ENCODE measurements at regions not wholly inside any gene's neighbourhood (a gene's known extent, or its start where the extent isn't known, plus 50 kb on each side); places are given as distances from the start of the nearest gene placed in this dataset.

- FAIRE-seq, result no peak
- H3K27me3 ChIP-seq (ENCODE audit: control insufficient read depth, insufficient read depth, low read length), result peaks cover 10% of the 10 kb centered on the region
- TF ChIP-seq CTCF (IDR thresholded peaks at IDR 0.05; ENCODE audit: insufficient read depth, low read length, severe bottlenecking), result no peak
- DNase-seq (ENCODE audit: low read depth), result no peak
- no peak overlapping the region for H3K4me3 ChIP-seq (ENCODE audit: low read depth, low read length)
- H3K36me3 ChIP-seq (ENCODE audit: control insufficient read depth, insufficient read depth, low read length), result no peaks in the 10 kb centered on the region
Measured at GRCh38 chr10:11679946-11680345, 62.2 kb upstream of the ECHDC3 start.

GRCh38 chr10:11678074-11678793 is 63.9 kb upstream of the ECHDC3 start:
- Histone ChIP-seq H3K27me3 (ENCODE audit: control insufficient read depth, insufficient read depth, low read length) (peaks cover 10% of the 10 kb centered on the region), H3K4me3 (ENCODE audit: low read depth, low read length) (no peak overlapping the region), H3K36me3 (ENCODE audit: control insufficient read depth, insufficient read depth, low read length) (no peaks in the 10 kb centered on the region)
- no peak for TF ChIP-seq CTCF (IDR thresholded peaks at IDR 0.05; ENCODE audit: insufficient read depth, low read length, severe bottlenecking)
- peak; percentile 33 for DNase-seq (ENCODE audit: low read depth)
- no peak for FAIRE-seq

DNA sequence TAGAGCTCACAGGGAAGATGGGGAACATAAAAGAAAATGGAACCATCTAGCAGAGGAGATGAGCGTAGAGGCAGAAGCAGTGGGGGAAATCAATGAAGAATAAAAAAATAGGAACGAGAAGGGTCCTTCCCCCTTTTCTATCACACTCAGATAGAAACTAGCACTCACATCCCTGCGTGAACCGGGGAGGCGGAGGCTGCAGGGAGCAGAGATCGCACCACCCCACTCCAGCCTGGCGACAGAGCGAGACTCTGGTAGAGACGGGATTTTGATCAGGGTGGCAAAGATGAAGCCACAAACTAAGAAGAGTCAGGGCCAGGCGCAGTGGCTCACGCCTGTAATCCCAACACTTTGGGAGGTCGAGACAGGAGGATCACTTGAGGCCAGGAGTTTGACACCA is 64.7 kb upstream of the ECHDC3 start:
- DNase-seq (ENCODE audit: low read depth) (no peak), FAIRE-seq (no peak)
- no peaks in the 10 kb centered on the region for H3K36me3 ChIP-seq (ENCODE audit: control insufficient read depth, insufficient read depth, low read length)
- peaks cover 10% of the 10 kb centered on the region for H3K27me3 ChIP-seq (ENCODE audit: control insufficient read depth, insufficient read depth, low read length)
- TF ChIP-seq CTCF (IDR thresholded peaks at IDR 0.05; ENCODE audit: insufficient read depth, low read length, severe bottlenecking), result no peak
- no peak overlapping the region for H3K4me3 ChIP-seq (ENCODE audit: low read depth, low read length)

- H3K4me3 ChIP-seq (ENCODE audit: low read depth, low read length), result no peak overlapping the region
- TF ChIP-seq CTCF (IDR thresholded peaks at IDR 0.05; ENCODE audit: insufficient read depth, low read length, severe bottlenecking), result no peak
- H3K36me3 ChIP-seq (ENCODE audit: control insufficient read depth, insufficient read depth, low read length), result no peaks in the 10 kb centered on the region
- FAIRE-seq, result no peak
- no peak for DNase-seq (ENCODE audit: low read depth)
- H3K27me3 ChIP-seq (ENCODE audit: control insufficient read depth, insufficient read depth, low read length), result peaks cover 1% of the 10 kb centered on the region
Measured at GRCh38 chr10:11673346-11674280, 62.2 kb upstream of the USP6NL start.

GRCh38 chr10:11672836-11673235 is 61.4 kb upstream of the USP6NL start:
- peaks cover 1% of the 10 kb centered on the region for H3K27me3 ChIP-seq (ENCODE audit: control insufficient read depth, insufficient read depth, low read length)
- H3K36me3 ChIP-seq (ENCODE audit: control insufficient read depth, insufficient read depth, low read length), result no peaks in the 10 kb centered on the region
- no peak for DNase-seq (ENCODE audit: low read depth)
- no peak for TF ChIP-seq CTCF (IDR thresholded peaks at IDR 0.05; ENCODE audit: insufficient read depth, low read length, severe bottlenecking)
- no peak overlapping the region for H3K4me3 ChIP-seq (ENCODE audit: low read depth, low read length)
- no peak for FAIRE-seq
